Endothelial cell of umbilical vein (primary cell): ENCODE measurements at regions not wholly inside any gene's neighbourhood (a gene's known extent, or its start where the extent isn't known, plus 50 kb on each side); places are given as distances from the start of the nearest gene placed in this dataset.

ENCODE experiments used
- CTCF ChIP-seq, 2 donors: IDR thresholded peaks; 1 replicate in 1 of 2; 2 replicates in 1 of 2; pipeline ENCODE4 v1.5.1; 2011; ENCODE audit warnings: low read length in 2 of 2, mild to moderate bottlenecking in 2 of 2, moderate library complexity in 2 of 2, control low read depth in 1 of 2, inconsistent platforms in 1 of 2, low read depth in 1 of 2; ENCODE audit not compliant: insufficient read depth in 1 of 2; ENCODE audit errors: extremely low read depth in 1 of 2
- EZH2 ChIP-seq: IDR thresholded peaks from 2 replicates; pipeline ENCODE4 v1.6.1; 2012; ENCODE audit warnings: borderline replicate concordance, low read depth, mild to moderate bottlenecking, moderate library complexity, low read length, inconsistent platforms; ENCODE audit not compliant: severe bottlenecking
- GATA2 ChIP-seq: IDR thresholded peaks from 2 replicates; pipeline ENCODE4 v1.7.0; 2011; ENCODE audit warnings: low read depth, mild to moderate bottlenecking, moderate library complexity, mixed read lengths, low read length; ENCODE audit not compliant: insufficient read length, insufficient read depth
- JUN ChIP-seq: IDR thresholded peaks from 2 replicates; pipeline ENCODE4 v1.6.1; 2011; ENCODE audit warnings: borderline replicate concordance, low read depth; ENCODE audit not compliant: insufficient read length, insufficient read depth
- MYC ChIP-seq: IDR thresholded peaks from one replicate; pipeline ENCODE4 v1.6.1; 2011; ENCODE audit warnings: mild to moderate bottlenecking, low read depth, low read length
- POLR2A ChIP-seq: IDR thresholded peaks from 2 replicates; pipeline ENCODE4 v1.6.1; 2012; ENCODE audit warnings: low read depth, mild to moderate bottlenecking, control low read depth, low read length
- POLR2AphosphoS5 ChIP-seq: IDR thresholded peaks from 2 replicates; pipeline ENCODE4 v1.6.1; 2012; ENCODE audit warnings: low read depth, mild to moderate bottlenecking, control low read depth, low read length, moderate library complexity; ENCODE audit not compliant: insufficient read depth
- TF ChIP-seq, protein P1 (sequence below): IDR thresholded peaks from 2 replicates; pipeline ENCODE4 v1.6.1; 2011; ENCODE audit not compliant: insufficient read depth, insufficient read length

- TF ChIP-seq CTCF (IDR thresholded peaks at IDR 0.05; ENCODE audit: extremely low read depth in 1 of 2, insufficient read depth in 1 of 2, low read depth in 1 of 2, low read length in 2 of 2) (no peak), POLR2A (no peak), GATA2 (peak; percentile 78), EZH2 (no peak), POLR2AphosphoS5 (no peak), MYC (no peak), JUN (no peak)
- TF ChIP-seq, protein P1, sequence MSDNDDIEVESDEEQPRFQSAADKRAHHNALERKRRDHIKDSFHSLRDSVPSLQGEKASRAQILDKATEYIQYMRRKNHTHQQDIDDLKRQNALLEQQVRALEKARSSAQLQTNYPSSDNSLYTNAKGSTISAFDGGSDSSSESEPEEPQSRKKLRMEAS: no peak
These were observed 993.1 kb downstream of the TSN start for GRCh38 chr2:122748552-122749011.
